Liver (tissue), 8 donors: ENCODE measurements at regions not wholly inside any gene's neighbourhood (a gene's known extent, or its start where the extent isn't known, plus 50 kb on each side); places are given as distances from the start of the nearest gene placed in this dataset.
A peak's percentile ranks its signal among the peaks of the same experiment; 100 is the strongest.

ENCODE experiments used
- DNase-seq: peaks from one replicate; pipeline ENCODE4 v3.0.0-alpha.2; 2017; ENCODE audit warnings: low spot score
- H3K27ac ChIP-seq, 2 donors: one replicate each; pipeline ENCODE4 v1.7.0; 2013; ENCODE audit warnings: inconsistent platforms in 2 of 2, low read length in 2 of 2, control low read depth in 1 of 2, low read depth in 1 of 2, mild to moderate bottlenecking in 1 of 2
- H3K27me3 ChIP-seq, 4 donors: one replicate each; pipeline versions ENCODE4 v1.6.1 to v1.7.0; 2013; ENCODE audit warnings: low read length in 3 of 4, inconsistent platforms in 1 of 4, mild to moderate bottlenecking in 1 of 4, moderate library complexity in 1 of 4; ENCODE audit not compliant: control insufficient read depth in 4 of 4, insufficient read depth in 4 of 4
- H3K36me3 ChIP-seq, 4 donors: one replicate each; pipeline versions ENCODE4 v1.6.1 to v1.7.0; 2013; ENCODE audit warnings: low read length in 3 of 4, mild to moderate bottlenecking in 3 of 4, low read depth in 1 of 4, moderate library complexity in 1 of 4; ENCODE audit not compliant: control insufficient read depth in 4 of 4, insufficient read depth in 3 of 4
- H3K4me1 ChIP-seq, 4 donors: one replicate each; pipeline versions ENCODE4 v1.6.1 to v1.7.0; 2013; ENCODE audit warnings: low read length in 3 of 4, mild to moderate bottlenecking in 3 of 4, moderate library complexity in 1 of 4; ENCODE audit not compliant: control insufficient read depth in 4 of 4, insufficient read depth in 4 of 4
- H3K4me3 ChIP-seq, 3 donors: one replicate each; pipeline versions ENCODE4 v1.6.1 to v1.7.0; 2013; ENCODE audit warnings: low read length in 3 of 3, control low read depth in 1 of 3, low read depth in 1 of 3, mild to moderate bottlenecking in 1 of 3
- H3K9ac ChIP-seq, 2 donors: one replicate each; pipeline ENCODE4 v1.7.0; 2013; ENCODE audit warnings: low read length in 2 of 2, mild to moderate bottlenecking in 2 of 2, moderate library complexity in 2 of 2, control low read depth in 1 of 2, low read depth in 1 of 2
- H3K9me3 ChIP-seq, 4 donors: one replicate each; pipeline versions ENCODE4 v1.6.1 to v1.7.0; 2013; ENCODE audit warnings: low read length in 3 of 4; ENCODE audit not compliant: control insufficient read depth in 4 of 4
- ATF3 ChIP-seq: IDR thresholded peaks from 2 replicates; pipeline ENCODE4 v1.6.1; 2016; ENCODE audit warnings: antibody characterized with exemption
- EGR1 ChIP-seq, 2 donors: IDR thresholded peaks; 2 replicates each; pipeline ENCODE4 v1.6.1; 2016 to 2018; ENCODE audit warnings: antibody characterized with exemption in 2 of 2, low read depth in 2 of 2
- FOXA1 ChIP-seq: IDR thresholded peaks from 2 replicates; pipeline ENCODE4 v1.6.1; 2016; ENCODE audit warnings: antibody characterized with exemption
- FOXA2 ChIP-seq: IDR thresholded peaks from 2 replicates; pipeline ENCODE4 v1.6.1; 2016; ENCODE audit warnings: antibody characterized with exemption
- GABPA ChIP-seq, 2 donors: IDR thresholded peaks in 1 of 2; conservative IDR thresholded peaks in 1 of 2; 2 replicates each; pipeline ENCODE4 v1.6.1; 2016; ENCODE audit warnings: antibody characterized with exemption in 2 of 2, mild to moderate bottlenecking in 1 of 2, moderate library complexity in 1 of 2
- HNF4A ChIP-seq, 2 donors: conservative IDR thresholded peaks; 2 replicates each; pipeline ENCODE4 v1.6.1; 2016; ENCODE audit warnings: antibody characterized with exemption in 2 of 2, mild to moderate bottlenecking in 2 of 2
- HNF4G ChIP-seq: IDR thresholded peaks from 2 replicates; pipeline ENCODE4 v1.6.1; 2016; ENCODE audit warnings: antibody characterized with exemption
- JUND ChIP-seq, 2 donors: IDR thresholded peaks; 2 replicates each; pipeline ENCODE4 v1.6.1; 2016; ENCODE audit warnings: antibody characterized with exemption in 2 of 2
- MAX ChIP-seq: IDR thresholded peaks from 2 replicates; pipeline ENCODE4 v1.6.1; 2016; ENCODE audit warnings: antibody characterized with exemption
- NR2F2 ChIP-seq: IDR thresholded peaks from 2 replicates; pipeline ENCODE4 v1.6.1; 2016; ENCODE audit warnings: antibody characterized with exemption
- RAD21 ChIP-seq, 2 donors: IDR thresholded peaks; 2 replicates each; pipeline ENCODE4 v1.6.1; 2016; ENCODE audit warnings: antibody characterized with exemption in 2 of 2, mild to moderate bottlenecking in 2 of 2
- RXRA ChIP-seq, 2 donors: IDR thresholded peaks; 2 replicates each; pipeline ENCODE4 v1.6.1; 2017 to 2018; ENCODE audit warnings: antibody characterized with exemption in 2 of 2, mild to moderate bottlenecking in 1 of 2
- SP1 ChIP-seq: IDR thresholded peaks from 2 replicates; pipeline ENCODE4 v1.6.1; 2018; ENCODE audit warnings: antibody characterized with exemption, mild to moderate bottlenecking
- TAF1 ChIP-seq: conservative IDR thresholded peaks from 2 replicates; pipeline ENCODE4 v1.6.1; 2016; ENCODE audit warnings: antibody characterized with exemption, mild to moderate bottlenecking
- ZBTB33 ChIP-seq: IDR thresholded peaks from 2 replicates; pipeline ENCODE4 v1.6.1; 2016; ENCODE audit warnings: antibody characterized with exemption
- WGBS: extraction: QIAGEN DNeasy Blood & Tissue Kit; methylation state at CpG from one replicate; pipeline ENCODE4 v1.1.7; 2013; 5-methylcytosine and 5-hydroxymethylcytosine counted together
- TF ChIP-seq, protein P1 (sequence below): fragments of 150-350 bp; IDR thresholded peaks from 2 replicates; pipeline ENCODE4 v1.5.1; 2017; ENCODE audit warnings: improper control_type of control experiment, low read depth, low read length; ENCODE audit not compliant: missing input control
- donor health status: healthy.
- donor health status: healthy.
- donor health status: healthy.
- donor health status: healthy.
- donor health status: healthy.

- 76% methylated on average over 9 of the region's 9 CpGs for WGBS
- TF ChIP-seq RAD21 (IDR thresholded peaks at IDR 0.05) (no peak), RXRA (IDR thresholded peaks at IDR 0.05) (no peak), EGR1 (IDR thresholded peaks at IDR 0.05; ENCODE audit: low read depth in 2 of 2) (no peak), SP1 (no peak), GABPA (IDR thresholded peaks at IDR 0.05 in 1 of 2, conservative IDR thresholded peaks at IDR 0.05 in 1 of 2) (no peak)
- no peak overlapping the region for H3K4me3 ChIP-seq
- H3K4me1 ChIP-seq = no peaks in the 10 kb centered on the region
- H3K9ac ChIP-seq = no peak overlapping the region
- no peak overlapping the region for H3K27ac ChIP-seq
- H3K9me3 ChIP-seq = no peaks in the 10 kb centered on the region
- H3K36me3 ChIP-seq = no peaks in the 10 kb centered on the region
- no peak for DNase-seq
- peaks cover 0 to 6% (median 0%) of the 10 kb centered on the region in 4 donors for H3K27me3 ChIP-seq
These were observed 70.7 kb upstream of the SYN2 start for GRCh38 chr3:11933529-11933928.

DNA sequence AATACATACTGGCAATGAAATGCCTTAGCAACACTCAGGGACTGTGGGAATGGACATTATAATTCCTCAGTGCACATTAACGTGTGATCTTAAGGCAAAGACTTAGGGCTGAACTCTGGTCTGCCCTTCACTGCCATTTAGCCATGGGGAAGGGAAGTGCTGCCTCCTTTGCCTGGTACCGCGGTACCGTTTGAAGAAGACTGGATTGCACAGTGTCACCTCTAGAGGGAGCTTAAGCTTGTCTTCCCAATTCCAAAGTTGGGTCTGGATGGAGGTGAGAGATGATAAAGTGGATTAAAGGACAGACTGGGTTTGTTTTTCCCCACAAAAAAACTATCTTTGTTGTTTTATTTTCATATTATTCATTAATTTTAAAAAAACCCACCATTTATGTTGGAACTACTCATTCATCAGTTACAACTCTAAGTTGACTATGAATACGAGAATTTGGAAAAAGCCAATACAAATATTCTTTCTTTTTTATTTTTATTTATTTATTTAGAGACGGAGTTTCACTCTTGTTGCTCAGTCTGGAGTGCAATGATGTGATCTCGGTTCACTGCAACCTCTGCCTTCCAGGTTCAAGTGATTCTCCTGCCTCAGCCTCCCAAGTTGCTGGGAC, 60.0 kb upstream of the SYN2 start:
- no peaks in the 10 kb centered on the region for H3K9me3 ChIP-seq
- H3K9ac ChIP-seq = no peak overlapping the region
- H3K27ac ChIP-seq = no peak overlapping the region
- H3K4me3 ChIP-seq = no peak overlapping the region
- no peak for DNase-seq
- no peaks in the 10 kb centered on the region for H3K4me1 ChIP-seq
- no peaks in the 10 kb centered on the region for H3K27me3 ChIP-seq
- TF ChIP-seq, protein P1, sequence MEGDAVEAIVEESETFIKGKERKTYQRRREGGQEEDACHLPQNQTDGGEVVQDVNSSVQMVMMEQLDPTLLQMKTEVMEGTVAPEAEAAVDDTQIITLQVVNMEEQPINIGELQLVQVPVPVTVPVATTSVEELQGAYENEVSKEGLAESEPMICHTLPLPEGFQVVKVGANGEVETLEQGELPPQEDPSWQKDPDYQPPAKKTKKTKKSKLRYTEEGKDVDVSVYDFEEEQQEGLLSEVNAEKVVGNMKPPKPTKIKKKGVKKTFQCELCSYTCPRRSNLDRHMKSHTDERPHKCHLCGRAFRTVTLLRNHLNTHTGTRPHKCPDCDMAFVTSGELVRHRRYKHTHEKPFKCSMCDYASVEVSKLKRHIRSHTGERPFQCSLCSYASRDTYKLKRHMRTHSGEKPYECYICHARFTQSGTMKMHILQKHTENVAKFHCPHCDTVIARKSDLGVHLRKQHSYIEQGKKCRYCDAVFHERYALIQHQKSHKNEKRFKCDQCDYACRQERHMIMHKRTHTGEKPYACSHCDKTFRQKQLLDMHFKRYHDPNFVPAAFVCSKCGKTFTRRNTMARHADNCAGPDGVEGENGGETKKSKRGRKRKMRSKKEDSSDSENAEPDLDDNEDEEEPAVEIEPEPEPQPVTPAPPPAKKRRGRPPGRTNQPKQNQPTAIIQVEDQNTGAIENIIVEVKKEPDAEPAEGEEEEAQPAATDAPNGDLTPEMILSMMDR = peak; percentile 46
- TF ChIP-seq RXRA (IDR thresholded peaks at IDR 0.05) (no peak), FOXA2 (no peak), HNF4A (conservative IDR thresholded peaks at IDR 0.05) (peak in 1 of 2 donors; percentile 17), MAX (no peak), EGR1 (IDR thresholded peaks at IDR 0.05; ENCODE audit: low read depth in 2 of 2) (no peak), ATF3 (no peak), GABPA (IDR thresholded peaks at IDR 0.05 in 1 of 2, conservative IDR thresholded peaks at IDR 0.05 in 1 of 2) (no peak), FOXA1 (no peak), NR2F2 (no peak), RAD21 (IDR thresholded peaks at IDR 0.05) (peak; percentile 51 to 70)
- WGBS = 22% methylated on average over 7 of the region's 7 CpGs
- H3K36me3 ChIP-seq = no peaks in the 10 kb centered on the region

DNA sequence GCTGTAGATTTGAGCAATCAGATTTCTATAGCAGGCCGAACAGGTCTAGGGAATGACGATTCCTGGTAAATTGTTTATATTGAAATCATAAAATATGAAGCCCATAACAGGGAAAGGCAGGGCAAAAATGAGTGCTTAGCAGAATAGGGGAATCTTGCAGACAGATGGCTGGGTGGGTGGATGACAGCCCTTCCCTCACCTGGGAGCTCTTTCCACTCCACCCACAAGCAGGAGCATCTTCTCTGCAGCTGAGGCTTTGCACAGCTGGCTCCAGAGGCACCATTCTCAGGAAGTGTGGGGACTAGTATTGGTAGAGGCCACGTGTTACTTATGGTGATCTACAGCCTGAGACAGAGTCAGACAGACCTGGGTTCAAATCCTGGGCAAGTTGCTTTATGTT, 55.9 kb upstream of the SYN2 start:
- no peak overlapping the region for H3K27ac ChIP-seq
- no peak overlapping the region for H3K4me3 ChIP-seq
- H3K27me3 ChIP-seq = peaks cover 0 to 2% (median 0%) of the 10 kb centered on the region in 4 donors
- H3K36me3 ChIP-seq = no peaks in the 10 kb centered on the region
- WGBS = 79% methylated on average over 3 of the region's 3 CpGs
- no peak overlapping the region for H3K9ac ChIP-seq
- no peaks in the 10 kb centered on the region for H3K9me3 ChIP-seq
- no peaks in the 10 kb centered on the region for H3K4me1 ChIP-seq
- DNase-seq = no peak
- no peak for TF ChIP-seq TAF1
- no peak for TF ChIP-seq NR2F2
- TF ChIP-seq, protein P1 = no peak
- TF ChIP-seq RAD21 (IDR thresholded peaks at IDR 0.05) = no peak
- TF ChIP-seq RXRA (IDR thresholded peaks at IDR 0.05) = no peak
- no peak for TF ChIP-seq ZBTB33
- TF ChIP-seq JUND (IDR thresholded peaks at IDR 0.05) = no peak
- no peak for TF ChIP-seq HNF4G
- no peak for TF ChIP-seq EGR1 (IDR thresholded peaks at IDR 0.05; ENCODE audit: low read depth in 2 of 2)
- no peak for TF ChIP-seq FOXA2
- TF ChIP-seq ATF3 = no peak
